Gastrocnemius medialis (tissue), 4 donors: ENCODE measurements at regions not wholly inside any gene's neighbourhood (a gene's known extent, or its start where the extent isn't known, plus 50 kb on each side); places are given as distances from the start of the nearest gene placed in this dataset.

Experiments used
- ATAC-seq, 2 donors: fragments of 150-250 bp; one replicate each; pipeline ENCODE4 v1.9.1; 2016
- DNase-seq, 2 donors: peaks; one replicate each; pipeline ENCODE4 v3.0.0-alpha.2; 2019
- H3K27ac ChIP-seq, 4 donors: fragments of 200-600 bp; sonication (generic); 1 replicate in 1 of 4; 2 replicates in 3 of 4; pipeline ENCODE4 v1.5.1; 2016 to 2018; ENCODE audit warnings: mild to moderate bottlenecking in 2 of 4, moderate library complexity in 1 of 4
- H3K27me3 ChIP-seq, 3 donors: fragments of 200-600 bp; sonication (generic) in 2 of 3; 1 replicate in 1 of 3; 2 replicates in 2 of 3; pipeline versions ENCODE4 v1.5.1 to v1.6.0; 2016 to 2019; ENCODE audit warnings: mild to moderate bottlenecking in 1 of 3, moderate library complexity in 1 of 3
- H3K36me3 ChIP-seq, 2 donors: fragments of 200-600 bp; sonication (generic) in 1 of 2; one replicate each; pipeline ENCODE4 v1.5.1; 2017 to 2018
- H3K4me1 ChIP-seq, 2 donors: fragments of 200-600 bp; sonication (generic) in 1 of 2; one replicate each; pipeline ENCODE4 v1.5.1; 2016 to 2017; ENCODE audit warnings: mild to moderate bottlenecking in 2 of 2
- H3K4me3 ChIP-seq, 4 donors: fragments of 200-600 bp; sonication (generic) in 3 of 4; 1 replicate in 1 of 4; 2 replicates in 3 of 4; pipeline ENCODE4 v1.5.1; 2016 to 2019; ENCODE audit warnings: mild to moderate bottlenecking in 2 of 4
- H3K9me3 ChIP-seq, 3 donors: fragments of 200-600 bp; sonication (generic) in 2 of 3; 1 replicate in 1 of 3; 2 replicates in 2 of 3; pipeline ENCODE4 v1.5.1; 2016 to 2019
- CTCF ChIP-seq, 5 experiments: fragments of 450-650 bp in 3 of 5; fragments of 200-600 bp in 2 of 5; sonication (generic) in 2 of 5; IDR thresholded peaks in 4 of 5; conservative IDR thresholded peaks in 1 of 5; 1 replicate in 4 of 5; 2 replicates in 1 of 5; pipeline ENCODE4 v1.5.1; 2016 to 2019; ENCODE audit warnings: antibody characterized with exemption in 5 of 5, mild to moderate bottlenecking in 3 of 5, moderate library complexity in 3 of 5
- POLR2A ChIP-seq, 2 donors: fragments of 450-650 bp; IDR thresholded peaks; one replicate each; pipeline ENCODE4 v1.6.1; 2017; ENCODE audit warnings: antibody characterized with exemption in 2 of 2, mild to moderate bottlenecking in 2 of 2, moderate library complexity in 2 of 2
- in situ Hi-C, 4 donors: fragments of 200-750 bp; cut with MboI; loops; one replicate each; pipeline versions ENCODE4 v1.15.0 to v1.8.0; 2017; ENCODE audit warnings: low sequenced_read_pairs in 4 of 4
- intact Hi-C: fragments of 100-400 bp; cut with DNase I; formaldehyde crosslinking; loops from one replicate; pipeline ENCODE4 v1.15.1; 2023; ENCODE audit warnings: low total_unique reads

GRCh38 chr2:58907644-58908043, 666.5 kb upstream of the FANCL start:
- TF ChIP-seq CTCF (IDR thresholded peaks at IDR 0.05 in 4 of 5, conservative IDR thresholded peaks at IDR 0.05 in 1 of 5) (no peak), POLR2A (IDR thresholded peaks at IDR 0.05) (no peak)
- DNase-seq (no peak), ATAC-seq (no peak)
- Histone ChIP-seq H3K4me1 (no peaks in the 10 kb centered on the region), H3K27me3 (no peaks in the 10 kb centered on the region), H3K9me3 (no peaks in the 10 kb centered on the region), H3K36me3 (no peaks in the 10 kb centered on the region), H3K27ac (no peak overlapping the region), H3K4me3 (no peak overlapping the region)
- in situ Hi-C loops (no loop called here), intact Hi-C loops (no loop called here)

- ATAC-seq (no peak), DNase-seq (no peak)
- in situ Hi-C loops: no loop called here
- Histone ChIP-seq H3K27me3 (no peaks in the 10 kb centered on the region), H3K4me3 (no peak overlapping the region), H3K36me3 (no peaks in the 10 kb centered on the region), H3K27ac (no peak overlapping the region), H3K9me3 (no peaks in the 10 kb centered on the region), H3K4me1 (no peaks in the 10 kb centered on the region)
- no peak for TF ChIP-seq CTCF (IDR thresholded peaks at IDR 0.05 in 4 of 5, conservative IDR thresholded peaks at IDR 0.05 in 1 of 5)
- TF ChIP-seq POLR2A (IDR thresholded peaks at IDR 0.05): no peak
- intact Hi-C loops: no loop called here
Observed at GRCh38 chr2:58906081-58906645, 665.0 kb upstream of the FANCL start.

GRCh38 chr2:58904095-58904494, 663.0 kb upstream of the FANCL start:
- intact Hi-C loops (no loop called here), in situ Hi-C loops (no loop called here)
- no peaks in the 10 kb centered on the region for H3K9me3 ChIP-seq
- no peaks in the 10 kb centered on the region for H3K36me3 ChIP-seq
- H3K4me1 ChIP-seq: no peaks in the 10 kb centered on the region
- TF ChIP-seq POLR2A (IDR thresholded peaks at IDR 0.05) (no peak), CTCF (IDR thresholded peaks at IDR 0.05 in 4 of 5, conservative IDR thresholded peaks at IDR 0.05 in 1 of 5) (no peak)
- H3K27ac ChIP-seq: no peak overlapping the region
- no peak for ATAC-seq
- no peak for DNase-seq
- no peak overlapping the region for H3K4me3 ChIP-seq
- no peaks in the 10 kb centered on the region for H3K27me3 ChIP-seq

GRCh38 chr2:58903427-58903826, 662.3 kb upstream of the FANCL start:
- Histone ChIP-seq H3K27ac (no peak overlapping the region), H3K4me1 (no peaks in the 10 kb centered on the region), H3K4me3 (no peak overlapping the region), H3K27me3 (no peaks in the 10 kb centered on the region), H3K36me3 (no peaks in the 10 kb centered on the region), H3K9me3 (no peaks in the 10 kb centered on the region)
- DNase-seq (no peak), ATAC-seq (no peak)
- in situ Hi-C loops (no loop called here), intact Hi-C loops (no loop called here)
- TF ChIP-seq POLR2A (IDR thresholded peaks at IDR 0.05) (no peak), CTCF (IDR thresholded peaks at IDR 0.05 in 4 of 5, conservative IDR thresholded peaks at IDR 0.05 in 1 of 5) (no peak)
